GM18502 (cell line): ENCODE measurements at regions not wholly inside any gene's neighbourhood (a gene's known extent, or its start where the extent isn't known, plus 50 kb on each side); places are given as distances from the start of the nearest gene placed in this dataset.

Experiments
- ATAC-seq: cut with Tn5 transposase; IDR thresholded peaks from one replicate; pipeline ENCODE4 v1.9.1; 2021; ENCODE audit warnings: mild to moderate bottlenecking; ENCODE audit not compliant: unreplicated experiment, poor library complexity

DNA sequence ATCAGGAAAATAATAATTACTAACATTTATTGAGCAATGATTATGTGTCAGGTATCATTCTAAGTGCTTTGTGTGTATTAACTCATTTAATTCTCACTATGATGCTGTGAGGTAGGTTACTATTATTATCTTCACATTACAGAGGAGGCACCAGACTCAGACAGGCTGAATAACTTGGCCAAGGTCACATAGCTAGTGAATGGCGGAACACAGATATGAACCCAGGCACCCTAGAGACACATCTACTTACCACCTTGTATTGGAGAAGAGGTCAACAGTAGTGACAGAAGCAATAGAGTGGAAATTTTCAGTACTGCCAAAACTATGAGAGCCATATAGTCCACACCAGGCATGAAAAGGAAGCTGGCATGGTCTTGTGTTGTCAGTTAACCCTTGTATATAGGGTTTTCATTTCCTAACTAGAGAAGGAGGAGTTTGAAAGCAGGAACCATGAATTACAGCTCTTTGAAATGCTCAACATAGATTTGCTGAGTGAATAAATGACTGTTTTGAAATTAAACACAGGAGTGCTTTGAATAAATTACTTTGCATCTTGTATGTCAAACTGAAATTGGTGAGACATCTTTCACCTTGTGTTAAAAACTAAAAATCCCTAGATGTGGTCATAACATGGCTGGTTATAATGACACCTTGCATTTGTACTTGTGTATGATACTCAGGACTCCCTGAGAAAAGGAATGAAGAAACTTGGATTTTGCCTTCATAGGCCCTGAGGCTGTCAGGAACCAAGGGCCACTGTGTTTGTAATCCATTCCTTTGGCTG lies 71.8 kb downstream of the RTL9 start:
- peak; percentile 55 for ATAC-seq

DNA sequence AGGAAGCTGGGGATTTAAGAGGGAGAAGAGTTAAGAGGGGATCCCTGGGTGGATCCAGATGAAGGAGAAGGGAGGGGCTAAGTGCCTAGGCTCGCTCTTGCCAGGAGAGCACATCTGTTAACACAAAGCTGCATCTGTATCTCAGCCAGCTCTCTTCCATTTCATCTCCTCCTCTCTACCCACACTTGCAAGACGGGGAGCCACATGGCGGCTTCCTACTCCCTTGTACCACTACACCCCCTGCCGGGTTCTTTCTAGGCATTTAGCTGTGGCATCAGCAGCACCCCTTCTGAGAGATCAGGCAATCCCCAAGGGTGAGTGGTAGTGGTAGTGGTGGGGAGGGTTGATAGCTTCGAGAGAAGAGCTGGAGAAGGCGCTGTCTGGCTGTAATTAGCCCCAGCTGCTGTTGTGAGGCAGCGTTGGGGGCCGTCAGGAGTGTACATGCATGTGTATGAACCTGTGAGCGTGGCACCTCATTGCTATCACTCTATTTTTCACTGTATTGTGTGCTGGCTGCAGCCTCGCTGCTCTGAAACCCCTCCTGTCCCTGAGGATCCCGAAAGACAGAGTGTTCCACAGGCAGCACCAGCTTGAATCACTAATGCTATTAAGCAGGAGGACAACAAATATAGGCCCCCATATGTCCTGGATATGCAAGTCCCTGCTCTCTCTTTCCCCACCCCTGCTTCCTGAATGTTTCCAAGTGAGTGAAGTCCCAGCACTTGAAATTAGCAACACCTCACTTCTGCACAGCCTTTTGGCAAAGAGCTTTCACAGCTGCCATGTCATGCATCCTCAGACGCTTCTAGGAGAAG lies 73.7 kb downstream of the RTL9 start:
- no peak for ATAC-seq

DNA sequence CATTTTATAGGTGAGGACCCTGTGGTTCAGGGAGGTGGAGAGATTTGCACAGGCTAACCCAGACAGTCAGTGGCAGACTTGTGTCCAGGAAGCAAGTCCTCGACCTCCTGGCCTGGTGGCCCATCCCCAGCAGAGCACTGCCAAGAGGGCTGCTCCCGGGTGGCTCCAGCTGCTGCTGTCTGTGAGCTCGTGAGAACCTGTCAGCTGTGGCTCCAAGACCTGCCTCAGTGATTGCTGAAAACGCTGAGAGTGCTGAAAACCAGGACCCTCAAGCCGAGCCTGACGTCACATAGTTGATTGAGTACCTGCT lies 74.2 kb downstream of the RTL9 start:
- ATAC-seq, result no peak

DNA sequence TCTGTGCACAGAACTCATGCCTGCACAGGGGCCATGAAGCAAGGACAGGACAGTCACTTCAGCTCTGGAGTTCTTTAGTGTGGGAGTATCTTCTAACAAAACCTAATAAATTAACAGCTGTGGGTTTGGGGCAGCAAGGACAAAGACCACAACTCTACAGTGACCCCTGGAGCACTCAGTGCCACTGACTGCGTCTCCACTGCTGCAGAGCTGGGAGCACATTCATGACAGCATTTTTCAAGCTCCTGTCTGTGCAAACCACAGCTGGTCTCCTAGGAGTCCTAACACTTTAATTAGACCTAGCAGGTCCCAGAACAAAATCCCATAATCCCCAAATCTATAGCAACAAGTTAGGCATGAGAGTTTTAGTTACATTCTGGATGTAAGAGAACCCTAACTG lies 76.5 kb downstream of the RTL9 start:
- no peak for ATAC-seq

DNA sequence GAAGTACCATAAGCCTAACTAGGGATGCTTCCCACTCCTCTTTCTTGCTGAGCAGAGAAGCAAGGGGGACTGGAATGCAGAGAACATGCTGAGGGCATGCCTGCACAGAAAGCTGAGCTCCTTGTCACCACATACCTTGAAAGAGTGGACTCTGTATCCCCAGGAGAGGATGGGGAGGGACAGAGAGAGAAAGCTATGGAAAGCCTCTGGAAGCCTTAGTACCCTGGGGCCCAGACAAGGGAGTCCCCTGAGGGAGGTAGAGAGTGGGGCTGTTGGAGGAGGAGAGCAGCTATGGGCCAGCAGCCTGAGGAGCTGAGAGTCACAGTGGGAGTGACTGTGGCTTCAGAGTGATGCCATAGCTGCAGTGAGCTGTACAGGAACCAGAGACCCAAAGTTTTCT lies 77.9 kb downstream of the RTL9 start:
- no peak for ATAC-seq

DNA sequence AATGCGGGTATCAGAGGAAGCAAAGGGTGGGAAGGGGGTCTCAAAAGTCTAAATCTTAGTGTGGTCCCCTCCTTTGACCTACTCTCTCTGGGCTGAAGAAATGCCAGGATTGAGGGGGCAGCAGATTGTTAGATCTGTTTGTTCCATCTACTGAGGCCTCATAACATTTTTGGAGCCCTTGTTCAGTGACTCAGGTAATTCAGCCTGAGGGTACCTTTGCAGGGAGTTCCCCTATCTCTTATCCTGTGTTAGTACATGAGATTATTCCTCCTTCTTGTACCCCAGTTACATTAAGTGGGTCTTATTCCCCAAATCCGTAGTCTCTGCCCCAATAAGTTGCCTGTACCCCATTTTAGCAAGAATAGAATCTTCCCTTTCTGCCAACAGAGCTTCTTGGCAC lies 79.0 kb downstream of the RTL9 start:
- ATAC-seq, result no peak

DNA sequence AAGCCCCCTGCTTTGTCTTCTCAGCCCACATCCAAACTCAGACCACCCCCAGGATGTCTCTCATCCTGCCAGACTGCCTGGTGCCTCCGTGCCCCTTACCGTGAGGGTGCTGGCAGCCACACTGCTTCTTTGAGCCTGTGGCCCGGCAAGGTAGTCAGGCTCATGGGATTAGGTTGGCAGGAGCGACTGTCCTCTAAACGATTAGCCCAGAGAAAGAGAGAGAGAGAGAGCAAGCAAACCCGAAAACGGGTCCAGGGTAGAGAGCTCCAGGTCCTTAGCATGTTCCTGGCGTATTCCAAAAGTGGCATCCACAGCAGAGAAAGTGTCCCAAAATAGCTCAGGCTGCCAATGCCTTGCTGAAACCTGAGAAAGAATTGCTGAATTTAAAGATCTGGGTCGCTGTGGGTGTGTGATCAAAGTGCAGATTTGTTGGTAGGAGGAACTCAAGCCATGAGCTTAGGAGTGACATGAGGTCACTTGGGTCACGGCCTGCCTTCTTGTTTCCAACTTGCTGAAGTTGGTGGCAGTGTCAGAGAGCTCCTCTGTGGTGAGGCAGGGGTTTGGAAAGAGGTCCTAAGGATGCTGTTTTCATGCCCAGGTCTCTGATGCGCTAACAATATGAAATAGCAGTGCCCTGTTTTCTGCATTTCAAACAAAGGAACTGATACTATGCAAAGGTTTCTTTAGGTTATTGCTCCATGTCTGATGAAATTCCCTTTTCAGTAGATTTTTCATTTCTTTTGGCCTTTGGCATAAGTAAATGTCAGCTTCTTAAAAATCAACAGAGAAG lies 81.6 kb downstream of the RTL9 start:
- ATAC-seq, result no peak

DNA sequence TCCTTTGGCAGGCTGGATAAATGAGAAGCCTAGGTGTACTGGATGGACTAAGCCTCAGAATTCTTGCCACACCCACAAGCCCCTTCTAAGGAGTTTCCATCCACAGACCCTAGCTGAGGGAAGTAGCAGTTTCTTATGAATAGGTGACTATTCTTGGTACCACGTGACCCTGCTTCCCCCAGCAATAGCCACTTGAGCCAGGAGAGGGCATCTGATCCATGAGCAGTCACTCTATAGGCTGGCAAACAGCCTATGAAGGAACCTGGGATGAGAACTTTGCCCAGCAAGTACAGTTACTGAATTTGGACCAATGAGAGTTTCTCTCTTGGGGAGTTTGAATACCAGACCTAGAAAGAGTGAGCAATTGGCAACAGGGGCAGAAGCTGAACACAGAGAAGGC lies 84.0 kb downstream of the RTL9 start:
- ATAC-seq, result peak; percentile 90

DNA sequence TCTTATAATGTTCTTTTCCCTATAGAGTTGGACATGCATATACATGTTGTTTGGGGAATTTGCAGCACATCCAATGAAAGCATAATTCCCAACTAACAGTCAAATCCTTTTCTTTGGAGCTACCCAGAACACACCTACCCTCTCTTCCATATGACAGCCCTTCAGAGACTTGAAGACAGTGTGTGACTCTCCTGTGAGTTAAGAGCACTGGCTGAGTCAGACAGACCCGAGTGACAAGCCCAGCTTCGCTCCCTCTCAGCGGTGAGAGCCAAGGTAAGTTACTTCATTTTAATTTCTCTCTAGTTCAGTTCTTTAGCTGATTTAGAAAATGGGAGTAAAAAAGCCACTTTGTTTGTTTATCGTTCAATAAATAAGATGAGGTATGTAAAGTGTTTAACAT lies 86.3 kb downstream of the RTL9 start:
- ATAC-seq, result no peak

DNA sequence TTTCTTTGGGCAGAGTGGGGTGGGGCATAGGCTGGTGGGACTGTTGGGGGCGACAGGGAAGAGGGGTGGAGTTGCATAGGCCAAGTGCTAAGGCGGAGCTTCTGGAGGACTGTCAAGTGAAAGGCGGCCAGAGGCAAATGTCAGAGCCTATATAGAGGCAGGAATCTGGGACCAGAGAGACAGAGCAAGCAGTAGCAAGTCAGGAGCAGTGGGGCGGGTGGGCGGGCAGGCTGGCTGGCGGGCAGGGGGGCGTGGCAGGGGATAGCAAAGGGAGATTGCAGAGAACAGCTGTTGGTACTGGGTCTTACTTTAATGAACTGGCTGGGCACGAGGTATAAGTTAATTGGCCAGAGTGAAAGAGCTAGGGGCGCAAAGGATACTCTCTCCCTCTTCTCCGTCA lies 89.8 kb downstream of the RTL9 start:
- no peak for ATAC-seq

DNA sequence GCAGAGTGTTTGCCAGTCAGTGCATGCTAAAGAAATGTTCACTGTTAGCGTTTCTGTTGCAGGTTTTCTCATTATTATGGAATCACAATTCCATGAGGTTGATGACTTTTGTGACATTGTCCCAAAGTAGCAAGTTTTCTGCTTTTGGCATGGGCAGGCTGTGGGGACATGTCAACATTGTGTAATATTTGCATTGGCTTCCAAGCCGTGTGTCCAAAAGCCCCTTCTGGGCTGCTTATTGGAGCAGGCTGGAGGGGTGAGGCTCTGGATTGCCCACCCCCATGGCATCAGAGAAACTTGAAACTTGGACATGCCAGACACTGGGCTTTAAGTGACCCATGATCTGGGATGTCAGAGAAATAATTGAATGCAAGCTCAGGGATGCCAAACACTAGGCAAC lies 90.7 kb downstream of the RTL9 start:
- ATAC-seq, result no peak

DNA sequence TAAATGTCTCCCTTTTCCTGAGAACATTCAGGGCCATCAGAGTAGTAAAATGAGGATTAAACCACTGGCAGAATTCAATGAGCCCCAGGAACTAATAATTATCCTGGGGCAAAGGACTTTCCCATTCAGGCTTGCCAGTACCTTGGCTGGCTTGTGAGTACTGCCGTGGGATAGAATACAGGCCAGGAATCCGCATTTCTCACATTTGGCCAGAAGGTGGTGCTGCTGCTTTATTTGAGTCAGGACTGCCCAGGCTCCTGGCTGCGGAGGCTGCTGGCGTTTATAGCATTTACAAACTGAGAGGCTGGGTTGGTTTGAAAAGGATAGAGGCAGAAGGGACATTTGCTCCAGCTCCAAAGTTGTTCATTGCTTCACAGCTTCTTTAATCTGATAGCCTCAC lies 91.4 kb downstream of the RTL9 start:
- ATAC-seq, result peak; percentile 96

DNA sequence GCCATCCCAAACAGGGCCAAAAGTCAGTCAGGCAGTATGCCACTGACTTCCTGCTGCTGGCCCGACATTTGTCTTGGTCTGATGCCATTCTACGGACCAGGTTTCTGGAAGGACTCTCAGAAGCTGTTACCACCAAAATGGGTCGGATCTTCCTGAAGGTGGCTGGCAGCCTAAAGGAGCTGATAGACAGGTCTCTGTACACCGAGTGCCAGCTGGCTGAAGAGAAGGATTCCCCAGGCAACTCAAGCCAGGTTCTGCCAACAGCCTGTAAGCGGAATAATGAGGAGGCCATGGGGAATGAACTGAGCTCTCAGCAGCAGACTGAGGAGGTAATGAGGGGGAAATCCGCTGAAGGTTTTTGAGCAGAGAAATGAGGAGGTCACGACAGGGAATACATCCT lies 95.7 kb downstream of the RTL9 start:
- no peak for ATAC-seq

DNA sequence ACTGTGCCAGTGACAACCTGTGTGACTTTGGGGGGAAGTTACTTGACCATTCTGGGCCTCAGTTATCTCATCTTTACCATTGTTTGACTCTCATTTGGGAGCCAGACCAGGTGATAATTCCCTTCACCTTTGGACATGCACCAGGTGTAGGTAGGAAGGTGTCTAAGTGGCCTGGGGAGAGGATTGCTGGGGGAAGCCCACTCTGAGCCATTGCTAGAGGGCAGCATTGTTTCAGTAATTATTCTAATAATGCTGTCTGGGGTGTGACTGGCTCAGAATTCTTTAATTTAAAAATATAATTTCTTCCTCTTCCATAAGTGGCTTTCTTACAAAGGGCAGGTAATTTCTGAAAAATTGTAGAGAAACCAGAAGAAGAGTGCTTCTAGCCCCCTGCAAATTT lies 104.3 kb downstream of the RTL9 start:
- ATAC-seq, result no peak

DNA sequence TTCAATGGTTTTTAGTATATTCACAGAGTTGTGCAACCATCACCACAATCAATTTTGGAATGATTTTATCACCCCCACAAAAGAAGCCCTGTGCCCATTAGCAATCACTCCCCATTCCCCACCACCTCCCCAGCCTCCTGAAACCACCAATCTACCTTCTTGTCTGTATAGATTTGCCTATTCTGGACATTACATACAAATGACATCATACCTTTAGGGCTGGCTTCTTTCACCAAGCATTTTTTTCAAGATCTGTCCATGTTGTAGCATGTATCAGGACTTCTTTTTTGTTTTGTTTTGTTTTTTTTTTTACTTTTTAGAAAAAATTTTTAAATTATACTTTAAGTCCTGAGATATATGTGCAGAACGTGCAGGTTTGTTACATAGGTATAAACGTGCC lies 108.1 kb downstream of the RTL9 start:
- no peak for ATAC-seq

DNA sequence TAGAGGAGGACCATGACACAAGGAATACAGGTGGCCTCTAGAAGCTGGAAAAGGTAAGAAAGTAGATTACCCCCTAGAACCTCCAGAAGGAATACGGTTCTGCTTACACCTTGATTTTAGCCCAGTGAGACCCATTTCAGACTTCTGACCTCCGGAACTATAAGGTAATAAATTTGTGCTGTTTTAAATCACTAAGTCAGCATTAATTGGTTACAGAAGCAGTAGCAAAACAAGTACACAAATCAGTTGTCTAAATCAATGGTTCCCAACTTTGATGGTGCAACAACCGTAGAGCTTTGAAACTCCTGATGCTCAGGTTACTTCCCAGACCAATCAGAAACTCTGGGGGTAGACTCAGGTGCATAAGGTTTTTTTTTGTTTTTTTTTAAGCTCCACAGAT lies 113.6 kb downstream of the RTL9 start:
- ATAC-seq, result no peak

DNA sequence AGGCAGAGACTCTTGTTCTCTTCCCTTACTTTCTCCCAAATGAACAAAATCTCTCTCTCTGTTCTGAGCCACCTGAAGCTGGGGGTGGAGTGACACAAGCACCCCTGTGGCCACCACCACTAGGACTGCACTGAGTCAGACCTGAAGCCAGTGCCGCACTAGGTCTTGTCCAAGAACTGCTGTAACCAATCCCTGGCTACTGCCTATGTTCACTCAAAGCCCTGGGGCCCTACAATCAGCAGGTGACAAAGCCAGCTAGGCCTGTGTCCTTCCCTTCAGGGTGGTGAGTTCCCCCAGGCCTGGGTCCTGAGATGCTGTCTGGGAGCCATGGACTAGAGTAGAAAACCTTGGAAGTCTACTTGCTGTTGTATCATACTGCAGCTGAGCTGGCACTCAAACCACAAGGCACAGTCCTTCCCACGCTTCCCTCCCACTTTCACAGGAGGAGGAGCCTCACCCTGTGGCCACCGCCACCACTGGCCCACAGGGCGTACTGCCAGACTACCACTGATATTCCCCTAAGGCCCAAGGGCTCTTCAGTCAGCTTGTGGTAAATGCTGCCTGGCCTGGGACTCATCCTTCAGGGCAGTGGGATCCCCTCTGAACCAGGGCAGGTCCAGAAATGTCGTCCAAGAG lies 119.1 kb downstream of the RTL9 start:
- no peak for ATAC-seq

DNA sequence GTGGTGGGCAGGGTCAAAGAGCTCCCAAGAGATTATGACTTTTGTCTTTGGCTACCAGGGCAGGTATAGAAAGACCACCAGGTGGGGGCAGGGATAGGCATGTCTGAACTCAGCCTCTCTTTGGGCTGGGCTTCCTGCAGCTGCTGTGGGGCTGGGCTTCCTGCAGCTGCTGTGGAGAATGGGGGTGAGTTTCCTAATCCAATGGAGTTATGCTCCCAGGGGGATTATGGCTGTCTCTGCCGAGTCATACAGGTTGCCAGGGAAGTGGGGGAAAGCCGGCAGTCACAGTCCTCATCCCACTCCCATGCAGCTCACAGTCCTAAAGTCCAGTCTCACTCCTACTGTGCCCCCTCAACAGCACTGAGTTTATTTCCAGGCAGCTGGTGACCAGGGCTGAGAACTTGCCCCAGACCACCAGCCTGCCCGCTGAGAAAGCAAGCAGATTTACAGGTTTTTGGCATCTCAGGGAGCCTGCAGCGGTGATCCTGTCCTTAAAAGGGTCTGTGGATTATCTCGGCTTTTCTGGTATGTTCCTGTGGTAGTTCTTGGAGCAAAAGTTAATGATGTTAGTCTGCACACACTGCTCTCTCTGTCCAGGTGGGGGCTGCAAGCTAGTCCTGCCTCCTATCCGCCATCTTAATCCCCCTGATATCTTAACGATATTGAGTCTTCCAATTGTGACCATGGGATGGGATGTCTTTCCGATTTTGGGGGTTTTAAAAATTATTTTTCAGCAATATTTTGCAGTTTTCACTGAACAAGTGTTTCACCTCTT lies 133.4 kb downstream of the RTL9 start:
- no peak for ATAC-seq

DNA sequence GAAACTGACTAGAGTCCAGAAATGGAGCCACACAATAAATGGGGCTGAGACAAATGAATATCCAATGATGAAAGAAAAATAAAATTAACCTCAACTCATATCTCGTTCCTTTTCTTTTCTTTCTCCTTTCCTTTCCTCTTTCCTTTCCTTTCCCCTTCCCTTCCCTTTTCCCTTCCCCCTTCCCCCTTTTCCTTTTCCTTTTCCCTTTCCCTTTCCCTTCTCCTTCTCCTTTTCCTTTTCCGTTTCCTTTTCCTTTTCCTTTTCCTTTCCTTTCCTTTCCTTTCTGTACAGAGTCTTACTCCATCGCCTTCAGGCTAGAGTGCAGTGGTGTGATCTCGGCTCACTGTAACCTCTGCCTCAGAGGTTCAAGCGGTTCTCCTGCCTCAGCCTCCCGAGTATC lies 146.3 kb downstream of the RTL9 start:
- ATAC-seq, result no peak
